ENCODE measurements at regions not wholly inside any gene's neighbourhood (a gene's known extent, or its start where the extent isn't known, plus 50 kb on each side); places are given as distances from the start of the nearest gene placed in this dataset.

DNA sequence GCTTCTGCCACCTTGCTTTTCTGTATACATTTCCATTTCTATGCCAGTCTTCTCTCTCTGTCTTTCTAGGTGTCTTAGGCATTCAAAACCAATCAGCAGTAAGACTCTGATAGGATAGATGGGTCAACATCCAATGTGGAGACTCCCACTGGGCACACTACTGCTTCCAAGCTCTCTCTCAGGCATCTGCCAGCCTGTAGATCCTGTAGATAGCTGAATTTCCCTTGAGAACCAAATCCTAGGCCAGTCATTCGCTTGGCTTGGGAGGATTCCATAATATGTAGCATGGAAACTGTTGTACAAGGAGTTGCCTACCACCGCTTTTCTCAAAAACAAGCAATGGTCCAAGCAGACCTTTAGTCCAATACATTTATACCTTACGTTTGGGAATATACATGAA is 262.8 kb upstream of the RARB start:
- H3K9me3 ChIP-seq (ENCODE audit: low read depth), result no peaks in the 10 kb centered on the region
- H3K4me3 ChIP-seq, result no peak overlapping the region
- H3F3A ChIP-seq (ENCODE audit: insufficient read depth), result no peaks in the 10 kb centered on the region
- H3K4me1 ChIP-seq (ENCODE audit: insufficient read depth), result no peaks in the 10 kb centered on the region
- in situ Hi-C loops (cut with MboI), result no loop called here
- no peaks in the 10 kb centered on the region for H3K36me3 ChIP-seq (ENCODE audit: low read depth)
- H3K9ac ChIP-seq, result no peak overlapping the region
- H2AFZ ChIP-seq, result no peak overlapping the region
- WGBS, 2 experiments (ENCODE audit: low coverage in 1 of 2, low lambda C conversion rate in 2 of 2, missing lambda C conversion rate in 2 of 2), result 14 to 20% methylated on average over 3 of the region's 3 CpGs
- H3K9me2 ChIP-seq (ENCODE audit: insufficient read depth), result no peaks in the 10 kb centered on the region
- H3K4me2 ChIP-seq (ENCODE audit: unreplicated experiment), result no peak overlapping the region
- H4K20me1 ChIP-seq (ENCODE audit: insufficient read depth), result no peaks in the 10 kb centered on the region
- no peak for TF ChIP-seq EZH2 (IDR thresholded peaks at IDR 0.05; ENCODE audit: insufficient read depth, poor library complexity, severe bottlenecking)
- no peak for TF ChIP-seq EZH2phosphoT487 (IDR thresholded peaks at IDR 0.05; ENCODE audit: insufficient read depth, low read depth)
- no peak for DNase-seq
- H3K79me2 ChIP-seq (ENCODE audit: insufficient read depth), result no peaks in the 10 kb centered on the region
- no peaks in the 10 kb centered on the region for H3K27me3 ChIP-seq (replicated peaks; ENCODE audit: insufficient read depth)
- no peak overlapping the region for H3K27ac ChIP-seq

- Histone ChIP-seq H3F3A (ENCODE audit: insufficient read depth) (no peaks in the 10 kb centered on the region), H3K4me3 (no peak overlapping the region), H3K9me2 (ENCODE audit: insufficient read depth) (no peaks in the 10 kb centered on the region), H2AFZ (no peak overlapping the region), H3K79me2 (ENCODE audit: insufficient read depth) (no peaks in the 10 kb centered on the region), H3K36me3 (ENCODE audit: low read depth) (no peaks in the 10 kb centered on the region), H4K20me1 (ENCODE audit: insufficient read depth) (no peaks in the 10 kb centered on the region), H3K4me1 (ENCODE audit: insufficient read depth) (no peaks in the 10 kb centered on the region), H3K9me3 (ENCODE audit: low read depth) (no peaks in the 10 kb centered on the region), H3K4me2 (ENCODE audit: unreplicated experiment) (no peak overlapping the region), H3K27me3 (replicated peaks; ENCODE audit: insufficient read depth) (no peaks in the 10 kb centered on the region), H3K9ac (no peak overlapping the region), H3K27ac (no peak overlapping the region)
- no peak for DNase-seq
- WGBS, 2 experiments (ENCODE audit: low coverage in 1 of 2, low lambda C conversion rate in 2 of 2, missing lambda C conversion rate in 2 of 2), result 23 to 25% methylated on average over 3 of the region's 3 CpGs
- in situ Hi-C loops (cut with MboI), result no loop called here
- no peak for TF ChIP-seq EZH2 (IDR thresholded peaks at IDR 0.05; ENCODE audit: insufficient read depth, poor library complexity, severe bottlenecking)
- TF ChIP-seq EZH2phosphoT487 (IDR thresholded peaks at IDR 0.05; ENCODE audit: insufficient read depth, low read depth), result no peak
These were observed 262.0 kb upstream of the RARB start for GRCh38 chr3:25166016-25166415.

GRCh38 chr3:25169151-25169550 is 258.9 kb upstream of the RARB start:
- Histone ChIP-seq H2AFZ (no peak overlapping the region), H3K27ac (no peak overlapping the region), H3K36me3 (ENCODE audit: low read depth) (no peaks in the 10 kb centered on the region), H3K4me3 (no peak overlapping the region), H3K9me3 (ENCODE audit: low read depth) (no peaks in the 10 kb centered on the region), H3F3A (ENCODE audit: insufficient read depth) (no peaks in the 10 kb centered on the region), H3K4me1 (ENCODE audit: insufficient read depth) (no peaks in the 10 kb centered on the region), H3K27me3 (replicated peaks; ENCODE audit: insufficient read depth) (no peaks in the 10 kb centered on the region), H3K79me2 (ENCODE audit: insufficient read depth) (no peaks in the 10 kb centered on the region), H3K9ac (no peak overlapping the region), H4K20me1 (ENCODE audit: insufficient read depth) (no peaks in the 10 kb centered on the region), H3K9me2 (ENCODE audit: insufficient read depth) (no peaks in the 10 kb centered on the region), H3K4me2 (ENCODE audit: unreplicated experiment) (no peak overlapping the region)
- DNase-seq, result no peak
- in situ Hi-C loops (cut with MboI), result no loop called here
- TF ChIP-seq EZH2phosphoT487 (IDR thresholded peaks at IDR 0.05; ENCODE audit: insufficient read depth, low read depth), result no peak
- no peak for TF ChIP-seq EZH2 (IDR thresholded peaks at IDR 0.05; ENCODE audit: insufficient read depth, poor library complexity, severe bottlenecking)
- 6% methylated on average over 3 of the region's 3 CpGs for WGBS, 2 experiments (ENCODE audit: low coverage in 1 of 2, low lambda C conversion rate in 2 of 2, missing lambda C conversion rate in 2 of 2)

DNA sequence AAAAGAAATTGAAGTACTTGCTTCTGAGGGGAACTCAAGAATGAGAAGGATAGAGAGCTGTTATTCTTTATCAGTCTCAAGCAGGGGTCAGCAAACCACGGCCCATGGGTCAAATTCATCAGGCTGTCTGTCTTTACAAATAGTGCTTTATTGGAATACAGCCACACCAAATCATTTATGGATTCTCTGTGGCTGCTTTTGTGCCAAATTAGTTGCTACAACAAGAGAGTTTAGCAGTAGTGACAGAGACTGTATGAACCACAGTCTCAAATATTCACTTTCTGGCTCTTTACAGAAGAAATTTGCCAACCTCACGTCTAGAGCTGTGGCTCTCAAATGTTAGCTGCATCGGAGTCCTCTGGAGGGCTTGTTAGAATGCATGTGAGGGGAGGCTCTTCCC is 258.0 kb upstream of the RARB start:
- H4K20me1 ChIP-seq (ENCODE audit: insufficient read depth), result no peaks in the 10 kb centered on the region
- no peaks in the 10 kb centered on the region for H3K4me1 ChIP-seq (ENCODE audit: insufficient read depth)
- H3K79me2 ChIP-seq (ENCODE audit: insufficient read depth), result no peaks in the 10 kb centered on the region
- TF ChIP-seq EZH2phosphoT487 (IDR thresholded peaks at IDR 0.05; ENCODE audit: insufficient read depth, low read depth) (no peak), EZH2 (IDR thresholded peaks at IDR 0.05; ENCODE audit: insufficient read depth, poor library complexity, severe bottlenecking) (no peak)
- no peaks in the 10 kb centered on the region for H3K9me3 ChIP-seq (ENCODE audit: low read depth)
- H3K4me2 ChIP-seq (ENCODE audit: unreplicated experiment), result no peak overlapping the region
- H3K27ac ChIP-seq, result no peak overlapping the region
- in situ Hi-C loops (cut with MboI), result no loop called here
- no peak for DNase-seq
- H3K36me3 ChIP-seq (ENCODE audit: low read depth), result no peaks in the 10 kb centered on the region
- no peaks in the 10 kb centered on the region for H3K9me2 ChIP-seq (ENCODE audit: insufficient read depth)
- H2AFZ ChIP-seq, result no peak overlapping the region
- H3K27me3 ChIP-seq (replicated peaks; ENCODE audit: insufficient read depth), result no peaks in the 10 kb centered on the region
- H3K4me3 ChIP-seq, result no peak overlapping the region
- H3F3A ChIP-seq (ENCODE audit: insufficient read depth), result no peaks in the 10 kb centered on the region
- 3 to 6% methylated on average over 3 of the region's 3 CpGs for WGBS, 2 experiments (ENCODE audit: low coverage in 1 of 2, low lambda C conversion rate in 2 of 2, missing lambda C conversion rate in 2 of 2)
- H3K9ac ChIP-seq, result no peak overlapping the region

Data from GM23248 (cell line).